HCT116 (cell line): ENCODE measurements at regions not wholly inside any gene's neighbourhood (a gene's known extent, or its start where the extent isn't known, plus 50 kb on each side); places are given as distances from the start of the nearest gene placed in this dataset.
A peak's percentile ranks its signal among the peaks of the same experiment; 100 is the strongest.

Experiments
- ATAC-seq: fragments of 200-7000 bp; cut with Tn5 transposase; 2 replicates; pipeline ENCODE4 v1.9.1; 2020; ENCODE audit warnings: mild to moderate bottlenecking, moderate library complexity
- BruUV-seq: library from RNA; stranded (reverse); fragments of 400-500 nt; replicated peaks from 2 replicates; lab custom pipeline; 2021; lab: Mats Ljungman, UMichigan
- CTCF ChIA-PET: fragments of 300-600 bp; sonication (Branson Sonifier 250); formaldehyde crosslinking; loops from one replicate; lab custom pipeline; 2021; ENCODE audit warnings: antibody characterized with exemption; lab: Charles Lee
- POLR2A ChIA-PET: fragments of 300-600, 350-600 bp; sonication (Branson Sonifier 250); formaldehyde crosslinking; loops from one replicate; lab custom pipeline; 2021; ENCODE audit warnings: antibody characterized with exemption; lab: Charles Lee
- RAD21 ChIA-PET, 2 experiments: fragments of 300-600 bp; sonication (Branson Sonifier 250); formaldehyde crosslinking; loops; one replicate each; lab custom pipeline; 2023; ENCODE audit warnings: low total read pairs in 2 of 2; ENCODE audit not compliant: uncharacterized antibody in 2 of 2, unreplicated experiment in 2 of 2, low non-redundant PET in 1 of 2; lab: Charles Lee
- DNase-seq: peaks from one replicate; pipeline ENCODE4 v3.0.0-alpha.2; 2010; ENCODE audit warnings: low read depth, low spot score
- H2AFZ ChIP-seq: fragments of 200-600 bp; shearing (Covaris generic), sonication (generic); 2 replicates; pipeline ENCODE4 v1.6.1; 2017; ENCODE audit warnings: low read depth, mixed run types, mixed read lengths, antibody characterized with exemption, low read length; ENCODE audit not compliant: poor library complexity, severe bottlenecking
- H3K27ac ChIP-seq: 2 replicates; pipeline ENCODE4 v1.5.1; 2012; ENCODE audit warnings: low read depth, low read length
- H3K27me3 ChIP-seq: fragments of 200-600 bp; sonication (generic); 2 replicates; pipeline ENCODE4 v1.6.1; 2016; ENCODE audit warnings: mixed run types, low read length, mixed read lengths; ENCODE audit not compliant: insufficient read depth
- H3K36me3 ChIP-seq, 2 experiments: fragments of 200-500 bp in 1 of 2; fragments of 200-600 bp in 1 of 2; sonication (Bioruptor generic) in 1 of 2; sonication (generic) in 1 of 2; 2 replicates each; pipeline versions ENCODE4 v1.5.1 to v1.6.1; 2014 to 2016; ENCODE audit warnings: low read length in 2 of 2, inconsistent platforms in 1 of 2, mixed read lengths in 1 of 2, mixed run types in 1 of 2; ENCODE audit not compliant: insufficient read depth in 2 of 2, control insufficient read depth in 1 of 2
- H3K4me1 ChIP-seq, 2 experiments: fragments of 200-600 bp in 1 of 2; sonication (generic) in 1 of 2; 2 replicates each; pipeline versions ENCODE4 v1.5.1 to v1.6.1; 2012 to 2017; ENCODE audit warnings: low read length in 2 of 2, inconsistent platforms in 1 of 2, mild to moderate bottlenecking in 1 of 2, mixed read lengths in 1 of 2, mixed run types in 1 of 2, moderate library complexity in 1 of 2; ENCODE audit not compliant: insufficient read depth in 2 of 2, control insufficient read depth in 1 of 2
- H3K4me2 ChIP-seq: fragments of 200-600 bp; sonication (generic); 2 replicates; pipeline ENCODE4 v1.6.1; 2017; ENCODE audit warnings: mixed run types, low read length, mixed read lengths
- H3K4me3 ChIP-seq, 2 experiments: fragments of 200-600 bp in 1 of 2; sonication (generic) in 1 of 2; replicated peaks in 1 of 2; 2 replicates each; pipeline ENCODE4 v1.5.1; 2011 to 2016; ENCODE audit warnings: low read length in 2 of 2, control low read depth in 1 of 2, low read depth in 1 of 2, mild to moderate bottlenecking in 1 of 2, mixed read lengths in 1 of 2, mixed run types in 1 of 2
- H3K79me2 ChIP-seq: fragments of 200-600 bp; sonication (generic); 2 replicates; pipeline ENCODE4 v1.6.1; 2017; ENCODE audit warnings: mild to moderate bottlenecking, mixed run types, low read length, moderate library complexity, mixed read lengths; ENCODE audit not compliant: insufficient read depth
- H3K9ac ChIP-seq: fragments of 200-600 bp; sonication (generic); 2 replicates; pipeline ENCODE4 v1.6.1; 2016; ENCODE audit warnings: low read length, mixed read lengths
- H3K9me2 ChIP-seq: fragments of 200-600 bp; sonication (generic), shearing (Covaris generic); 2 replicates; pipeline ENCODE4 v1.6.1; 2017; ENCODE audit warnings: mixed run types, mild to moderate bottlenecking, moderate library complexity; ENCODE audit not compliant: insufficient read depth
- H3K9me3 ChIP-seq, 2 experiments: fragments of 200-500 bp in 1 of 2; fragments of 200-600 bp in 1 of 2; sonication (Bioruptor generic) in 1 of 2; sonication (generic) in 1 of 2; 2 replicates each; pipeline ENCODE4 v1.6.1; 2014 to 2017; ENCODE audit warnings: low read length in 2 of 2, mixed read lengths in 2 of 2, inconsistent platforms in 1 of 2, low read depth in 1 of 2, mild to moderate bottlenecking in 1 of 2, mixed run types in 1 of 2, moderate library complexity in 1 of 2; ENCODE audit not compliant: control insufficient read depth in 1 of 2, insufficient read depth in 1 of 2
- H4K20me1 ChIP-seq: fragments of 200-600 bp; sonication (generic), shearing (Covaris generic); 2 replicates; pipeline ENCODE4 v1.6.1; 2017; ENCODE audit warnings: mixed run types, mild to moderate bottlenecking, moderate library complexity; ENCODE audit not compliant: insufficient read depth
- CTCF ChIP-seq, 3 experiments: fragments of 200-600 bp in 1 of 3; sonication (generic) in 1 of 3; IDR thresholded peaks in 2 of 3; conservative IDR thresholded peaks in 1 of 3; 2 replicates each; pipeline ENCODE4 v1.5.1; 2012 to 2017; ENCODE audit warnings: low read depth in 2 of 3, low read length in 2 of 3, antibody characterized with exemption in 1 of 3, borderline replicate concordance in 1 of 3, control low read depth in 1 of 3, mild to moderate bottlenecking in 1 of 3, mixed read lengths in 1 of 3, mixed run types in 1 of 3, moderate library complexity in 1 of 3; ENCODE audit not compliant: insufficient read depth in 1 of 3
- EGR1 ChIP-seq: IDR thresholded peaks from 2 replicates; pipeline ENCODE4 v1.6.1; 2012; ENCODE audit warnings: low read depth
- ELF1 ChIP-seq: IDR thresholded peaks from 2 replicates; pipeline ENCODE4 v1.6.1; 2012; ENCODE audit warnings: low read depth, borderline replicate concordance
- EZH2phosphoT487 ChIP-seq: fragments of 200-600 bp; IDR thresholded peaks from 2 replicates; pipeline ENCODE4 v1.6.1; 2018; ENCODE audit warnings: antibody characterized with exemption, borderline replicate concordance
- FOSL1 ChIP-seq: IDR thresholded peaks from 2 replicates; pipeline ENCODE4 v1.6.1; 2012; ENCODE audit warnings: low read depth
- JUND ChIP-seq: IDR thresholded peaks from 2 replicates; pipeline ENCODE4 v1.6.1; 2012
- POLR2AphosphoS5 ChIP-seq: IDR thresholded peaks from 2 replicates; pipeline ENCODE4 v1.6.1; 2011; ENCODE audit warnings: mild to moderate bottlenecking, low read depth, low read length, moderate library complexity
- SIN3A ChIP-seq: IDR thresholded peaks from 2 replicates; pipeline ENCODE4 v1.6.1; 2012; ENCODE audit warnings: low read depth
- SRF ChIP-seq: IDR thresholded peaks from 2 replicates; pipeline ENCODE4 v1.6.1; 2012; ENCODE audit warnings: low read depth
- YY1 ChIP-seq: IDR thresholded peaks from 2 replicates; pipeline ENCODE4 v1.6.1; 2011; ENCODE audit warnings: low read length, low read depth, moderate library complexity, mild to moderate bottlenecking; ENCODE audit not compliant: insufficient replicate concordance; ENCODE audit errors: extremely low read depth
- ZFX ChIP-seq: fragments of 450-650 bp; IDR thresholded peaks from 2 replicates; pipeline ENCODE4 v1.6.1; 2017
- ZNF274 ChIP-seq: fragments of 200-500 bp; sonication (Bioruptor generic); IDR thresholded peaks from 2 replicates; pipeline ENCODE4 v1.6.1; 2014; ENCODE audit warnings: mild to moderate bottlenecking, low read depth, low read length, inconsistent platforms
- intact Hi-C: fragments of 100-400 bp; cut with micrococcal nuclease; formaldehyde crosslinking; loops from 2 replicates; pipeline ENCODE4 v1.10.0; 2022
- TF ChIP-seq, protein P1 (sequence below): IDR thresholded peaks from 2 replicates; pipeline ENCODE4 v1.6.1; 2012
- TF ChIP-seq, protein P2 (sequence below): IDR thresholded peaks from 2 replicates; pipeline ENCODE4 v1.6.1; 2012

GRCh38 chr3:110788794-110789193 is 282.8 kb upstream of the NECTIN3 start:
- Histone ChIP-seq H3K4me3 (no peak overlapping the region), H3K36me3 (no peaks in the 10 kb centered on the region), H2AFZ (peak overlapping the region; percentile 48), H3K9me3 (no peaks in the 10 kb centered on the region), H4K20me1 (no peaks in the 10 kb centered on the region), H3K27me3 (no peaks in the 10 kb centered on the region), H3K27ac (no peak overlapping the region), H3K4me2 (no peak overlapping the region), H3K9ac (no peak overlapping the region), H3K4me1 (no peaks in the 10 kb centered on the region), H3K9me2 (no peaks in the 10 kb centered on the region), H3K79me2 (no peaks in the 10 kb centered on the region)
- intact Hi-C loops: no loop called here
- BruUV-seq: no TSS peak
- CTCF ChIA-PET: no interaction called here
- TF ChIP-seq ZNF274: no peak
- no peak for DNase-seq
- ATAC-seq: no peak
- POLR2A ChIA-PET: no interaction called here
- RAD21 ChIA-PET: no interaction called here

GRCh38 chr3:110789315-110789714 is 282.3 kb upstream of the NECTIN3 start:
- Histone ChIP-seq H2AFZ (peak overlapping the region; percentile 48), H3K4me1 (no peaks in the 10 kb centered on the region), H3K27me3 (no peaks in the 10 kb centered on the region), H4K20me1 (no peaks in the 10 kb centered on the region), H3K9me2 (no peaks in the 10 kb centered on the region), H3K36me3 (no peaks in the 10 kb centered on the region), H3K4me2 (no peak overlapping the region), H3K9me3 (no peaks in the 10 kb centered on the region), H3K4me3 (no peak overlapping the region), H3K79me2 (no peaks in the 10 kb centered on the region), H3K27ac (no peak overlapping the region), H3K9ac (no peak overlapping the region)
- no TSS peak for BruUV-seq
- no peak for ATAC-seq
- RAD21 ChIA-PET: no interaction called here
- POLR2A ChIA-PET: no interaction called here
- no peak for DNase-seq
- CTCF ChIA-PET: no interaction called here
- intact Hi-C loops: no loop called here
- TF ChIP-seq, protein P1, sequence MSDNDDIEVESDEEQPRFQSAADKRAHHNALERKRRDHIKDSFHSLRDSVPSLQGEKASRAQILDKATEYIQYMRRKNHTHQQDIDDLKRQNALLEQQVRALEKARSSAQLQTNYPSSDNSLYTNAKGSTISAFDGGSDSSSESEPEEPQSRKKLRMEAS: no peak

DNA sequence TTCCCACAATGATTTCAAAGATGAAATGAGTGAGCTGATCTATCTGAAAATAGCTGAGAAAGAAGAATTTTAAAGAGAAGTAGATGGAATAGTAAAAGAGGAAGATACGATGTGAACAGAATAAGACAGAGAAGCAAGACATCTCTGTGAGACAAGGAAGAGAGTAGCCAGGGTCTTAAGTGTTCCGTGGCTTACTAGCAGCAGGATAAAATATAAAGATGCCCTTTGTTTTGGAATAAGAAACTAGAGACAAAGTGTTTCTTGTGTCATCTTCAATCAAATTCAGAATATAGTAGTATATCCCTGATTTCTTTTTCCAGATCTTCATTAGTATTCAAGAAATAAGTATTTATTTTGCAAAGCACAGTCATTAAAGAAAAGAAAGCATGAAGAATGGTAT is 281.0 kb upstream of the NECTIN3 start:
- CTCF ChIA-PET: no interaction called here
- POLR2A ChIA-PET: no interaction called here
- H3K36me3 ChIP-seq: no peaks in the 10 kb centered on the region
- TF ChIP-seq SIN3A (no peak), ZFX (no peak), SRF (no peak), EZH2phosphoT487 (no peak), ELF1 (no peak), JUND (no peak), POLR2AphosphoS5 (no peak), YY1 (no peak), FOSL1 (no peak), EGR1 (no peak), CTCF (IDR thresholded peaks at IDR 0.05 in 2 of 3, conservative IDR thresholded peaks at IDR 0.05 in 1 of 3; ENCODE audit: borderline replicate concordance in 1 of 3, insufficient read depth in 1 of 3, low read depth in 2 of 3, low read length in 2 of 3) (no peak)
- TF ChIP-seq, protein P2, sequence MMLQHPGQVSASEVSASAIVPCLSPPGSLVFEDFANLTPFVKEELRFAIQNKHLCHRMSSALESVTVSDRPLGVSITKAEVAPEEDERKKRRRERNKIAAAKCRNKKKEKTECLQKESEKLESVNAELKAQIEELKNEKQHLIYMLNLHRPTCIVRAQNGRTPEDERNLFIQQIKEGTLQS: no peak

More for the DNA sequence above, 281.0 kb upstream of the NECTIN3 start:
- no peaks in the 10 kb centered on the region for H3K4me1 ChIP-seq
- no peaks in the 10 kb centered on the region for H4K20me1 ChIP-seq
- intact Hi-C loops: no loop called here
- no peak for ATAC-seq
- H2AFZ ChIP-seq: peak overlapping the region; percentile 0
- no peaks in the 10 kb centered on the region for H3K27me3 ChIP-seq
- no peak overlapping the region for H3K4me3 ChIP-seq
- no peak overlapping the region for H3K9ac ChIP-seq
- H3K9me3 ChIP-seq: no peaks in the 10 kb centered on the region
- no peak overlapping the region for H3K27ac ChIP-seq
- RAD21 ChIA-PET: no interaction called here
- H3K4me2 ChIP-seq: no peak overlapping the region
- BruUV-seq: no TSS peak
- H3K9me2 ChIP-seq: no peaks in the 10 kb centered on the region
- H3K79me2 ChIP-seq: no peaks in the 10 kb centered on the region
- no peak for DNase-seq
